ENCODE measurements at regions not wholly inside any gene's neighbourhood (a gene's known extent, or its start where the extent isn't known, plus 50 kb on each side); places are given as distances from the start of the nearest gene placed in this dataset.
"Not testable (repeated sequence)": the region's sequence is repeated elsewhere in the genome, so short reads cannot be mapped to it uniquely, and the experiment has no call there.

GRCh38 chrX:137195296-137195695 is 161.5 kb upstream of the GPR101 start:
- DNase-seq = no peak

GRCh38 chrX:137194164-137194563 is 160.4 kb upstream of the GPR101 start:
- peak; percentile 45 to 47 for DNase-seq

- no peak for DNase-seq
Observed at GRCh38 chrX:137187540-137187939, 153.7 kb upstream of the GPR101 start.

- DNase-seq = no peak
Observed at GRCh38 chrX:137178392-137178791, 144.6 kb upstream of the GPR101 start.

- DNase-seq = no peak
Observed at GRCh38 chrX:137172317-137172948, 138.6 kb upstream of the GPR101 start.

GRCh38 chrX:137171626-137172025 is 137.8 kb upstream of the GPR101 start:
- DNase-seq = no peak

GRCh38 chrX:137166591-137166990 is 132.8 kb upstream of the GPR101 start:
- DNase-seq = peak; percentile 17 to 32

- no peak for DNase-seq
Observed at GRCh38 chrX:137164329-137164728, 130.5 kb upstream of the GPR101 start.

- no peak for DNase-seq
Observed at GRCh38 chrX:137151403-137151802, 117.6 kb upstream of the GPR101 start.

GRCh38 chrX:137143864-137144263 is 110.1 kb upstream of the GPR101 start:
- no peak for DNase-seq

- not testable (repeated sequence) for DNase-seq
Observed at GRCh38 chrX:137122651-137123050, 88.9 kb upstream of the GPR101 start.

- no peak for DNase-seq
Observed at GRCh38 chrX:137119049-137119448, 85.3 kb upstream of the GPR101 start.

GRCh38 chrX:137118536-137118935 is 84.7 kb upstream of the GPR101 start:
- DNase-seq = no peak

GRCh38 chrX:137118136-137118535 is 84.3 kb upstream of the GPR101 start:
- DNase-seq = no peak

- DNase-seq = not testable (repeated sequence)
Observed at GRCh38 chrX:137107877-137108276, 74.1 kb upstream of the GPR101 start.

GRCh38 chrX:137101273-137101990 is 67.6 kb upstream of the GPR101 start:
- DNase-seq = no peak
